Fibroblast of skin of left biceps (primary cell): ENCODE measurements at regions not wholly inside any gene's neighbourhood (a gene's known extent, or its start where the extent isn't known, plus 50 kb on each side); places are given as distances from the start of the nearest gene placed in this dataset.

Experiments used
- DNase-seq, 2 experiments: peaks; one replicate each; pipeline ENCODE4 v3.0.0-alpha.2; 2013; ENCODE audit warnings: low read depth in 2 of 2

GRCh38 chr1:94325377-94326302 lies 88.3 kb upstream of the ARHGAP29 start:
- DNase-seq: peak; percentile 99

DNA sequence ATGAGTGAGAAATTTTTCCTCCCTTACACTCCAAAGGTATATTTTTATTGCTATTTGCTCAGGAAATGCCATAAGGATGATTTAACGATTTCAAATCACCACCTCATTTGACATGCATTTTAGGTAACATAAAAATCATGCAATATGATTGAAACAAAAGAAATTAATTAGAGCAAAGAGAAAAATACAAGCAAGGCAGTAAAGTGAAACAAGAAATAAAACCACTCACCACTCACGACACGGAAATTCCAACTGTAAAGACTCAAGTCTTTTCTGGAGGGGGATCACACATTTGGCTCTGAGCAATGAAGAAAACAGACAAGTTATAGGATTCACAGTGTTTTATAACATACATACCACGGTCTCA lies 86.8 kb upstream of the ARHGAP29 start:
- DNase-seq: peak; percentile 63 to 70

DNA sequence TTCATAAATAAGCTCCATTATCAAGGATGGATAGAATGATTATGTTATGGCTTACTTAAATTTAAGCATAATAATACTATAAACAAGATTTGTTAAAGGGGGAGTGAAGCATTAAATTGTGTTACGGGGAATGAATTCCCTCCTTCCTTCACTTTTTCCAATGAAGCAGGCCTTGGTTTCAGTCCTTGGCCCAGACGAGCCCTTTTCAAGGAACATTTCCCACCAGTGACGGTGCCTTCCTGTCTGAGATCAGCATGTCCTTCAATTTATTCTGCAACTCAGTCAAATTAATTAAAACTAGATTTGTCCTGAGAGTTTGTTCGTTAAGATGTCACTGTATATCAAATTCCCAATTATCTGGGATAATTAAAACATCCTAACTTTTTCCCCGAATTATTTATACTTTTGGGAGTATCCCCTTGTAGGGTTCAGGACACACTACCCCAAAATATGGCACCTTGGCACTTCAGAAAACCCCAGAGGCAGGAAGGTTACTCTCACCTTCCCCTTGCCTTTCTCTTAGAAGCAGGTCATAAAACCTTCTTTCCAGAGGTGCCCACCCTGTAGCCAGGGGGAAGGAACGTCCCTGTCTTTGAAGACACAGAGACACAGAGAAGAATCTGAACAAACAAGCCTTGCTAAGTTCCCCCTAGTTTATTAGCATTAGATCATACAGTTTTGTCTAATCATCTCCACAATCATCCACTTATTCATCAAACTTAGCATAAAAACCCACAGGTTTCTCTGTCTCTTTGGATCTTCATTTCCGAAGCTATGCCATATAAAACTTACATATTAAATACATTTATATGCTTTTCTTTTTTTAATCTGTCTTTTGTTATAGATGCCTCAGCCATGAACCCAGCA lies 86.2 kb upstream of the ARHGAP29 start:
- no peak for DNase-seq

- no peak for DNase-seq
These were observed 85.3 kb upstream of the ARHGAP29 start for GRCh38 chr1:94322696-94323095.

DNA sequence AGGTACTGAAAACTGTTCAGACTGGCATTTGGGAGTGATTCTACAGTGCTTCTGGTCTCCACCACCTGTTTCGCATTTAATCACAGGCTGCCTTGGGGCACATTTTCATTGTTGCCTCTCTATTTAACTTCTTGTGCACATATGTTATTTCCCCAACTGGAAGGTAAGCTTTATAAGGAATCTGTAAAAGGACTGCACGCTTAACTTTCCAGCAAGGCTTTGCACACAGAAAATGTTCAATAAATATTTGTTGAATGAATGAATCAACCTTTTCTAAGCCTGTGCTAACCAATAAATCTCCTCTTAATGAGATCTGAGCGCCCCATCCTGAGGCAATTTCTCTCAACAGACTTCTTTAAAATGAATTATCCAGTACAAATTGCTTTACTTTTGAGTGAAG lies 84.3 kb upstream of the ARHGAP29 start:
- DNase-seq: no peak

- no peak for DNase-seq
These were observed 82.1 kb upstream of the ARHGAP29 start for GRCh38 chr1:94319319-94320102.

- DNase-seq: no peak
These were observed 81.2 kb upstream of the ARHGAP29 start for GRCh38 chr1:94318505-94319030.

- DNase-seq: no peak
These were observed 80.4 kb upstream of the ARHGAP29 start for GRCh38 chr1:94317790-94318188.

- no peak for DNase-seq
These were observed 79.7 kb upstream of the ARHGAP29 start for GRCh38 chr1:94316836-94317789.

DNA sequence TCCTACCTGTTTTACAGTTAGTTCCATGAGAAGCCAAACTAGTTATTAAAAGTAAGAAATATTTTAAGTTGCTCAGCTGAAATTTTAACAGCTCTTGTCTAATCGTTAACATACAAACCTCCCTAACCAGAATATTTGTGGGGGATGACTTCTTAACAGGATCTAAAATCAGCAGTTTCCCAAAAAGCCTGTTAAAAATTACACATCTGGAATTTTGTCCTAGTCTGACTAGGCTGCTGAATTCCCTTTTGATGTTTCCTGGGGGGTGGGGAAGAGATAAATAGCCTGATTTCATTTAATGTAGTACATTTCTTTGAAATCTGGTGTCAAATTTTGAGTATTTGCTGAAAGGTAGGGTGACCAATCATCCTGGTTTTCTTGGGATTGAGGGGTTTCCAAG lies 78.8 kb upstream of the ARHGAP29 start:
- DNase-seq: no peak

DNA sequence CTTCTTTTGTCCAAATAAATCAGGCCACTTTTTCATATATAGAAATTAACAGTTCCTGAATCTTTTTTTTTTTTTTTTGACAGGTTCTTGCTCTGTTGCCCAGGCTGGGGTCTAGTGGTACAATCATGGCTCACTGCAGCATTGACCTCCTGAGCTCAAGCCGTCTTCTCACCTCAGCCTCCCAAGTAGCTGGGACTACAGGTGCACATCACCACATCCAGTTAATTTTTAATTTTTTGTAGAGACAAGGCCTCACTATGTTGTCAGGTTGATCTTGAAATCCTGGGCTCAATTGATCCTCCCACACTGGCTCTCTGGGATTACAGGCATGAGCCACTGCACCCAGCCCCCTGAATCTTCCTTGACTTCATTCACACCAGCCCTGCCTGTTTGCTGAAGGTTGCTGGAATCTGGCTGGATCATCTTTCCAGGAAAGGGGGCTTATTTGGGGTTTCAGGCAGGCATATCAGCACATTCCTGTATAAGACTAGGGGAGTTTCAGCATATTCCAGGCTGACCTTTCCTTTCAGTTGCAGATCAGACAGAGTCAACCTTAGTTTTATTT lies 78.2 kb upstream of the ARHGAP29 start:
- DNase-seq: no peak

- no peak for DNase-seq
These were observed 77.0 kb upstream of the ARHGAP29 start for GRCh38 chr1:94314222-94314858.

GRCh38 chr1:94310570-94311270 lies 73.3 kb upstream of the ARHGAP29 start:
- DNase-seq: no peak

GRCh38 chr1:94309829-94310569 lies 72.6 kb upstream of the ARHGAP29 start:
- DNase-seq: no peak

GRCh38 chr1:94309216-94309615 lies 71.8 kb upstream of the ARHGAP29 start:
- DNase-seq: no peak

DNA sequence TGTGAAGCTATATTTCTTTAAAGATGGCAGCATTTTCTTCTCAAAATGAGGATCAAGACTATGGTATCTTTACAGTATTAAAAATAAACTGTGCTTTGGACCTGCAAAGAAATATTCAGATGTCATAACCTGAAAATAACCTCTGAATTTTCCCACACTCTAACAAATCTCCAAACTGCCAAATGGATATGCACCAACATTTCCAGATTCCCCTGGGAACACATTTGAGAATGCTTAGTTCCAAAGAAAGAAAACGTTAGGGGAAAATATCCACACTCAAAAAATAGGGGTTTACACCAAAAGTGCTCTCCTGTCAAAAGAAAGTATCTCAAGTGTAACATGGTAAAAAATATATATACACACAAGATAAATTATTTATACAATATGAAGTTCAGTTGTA lies 69.1 kb upstream of the ARHGAP29 start:
- DNase-seq: no peak

GRCh38 chr1:94305704-94306103 lies 68.3 kb upstream of the ARHGAP29 start:
- DNase-seq: peak; percentile 42 to 45

DNA sequence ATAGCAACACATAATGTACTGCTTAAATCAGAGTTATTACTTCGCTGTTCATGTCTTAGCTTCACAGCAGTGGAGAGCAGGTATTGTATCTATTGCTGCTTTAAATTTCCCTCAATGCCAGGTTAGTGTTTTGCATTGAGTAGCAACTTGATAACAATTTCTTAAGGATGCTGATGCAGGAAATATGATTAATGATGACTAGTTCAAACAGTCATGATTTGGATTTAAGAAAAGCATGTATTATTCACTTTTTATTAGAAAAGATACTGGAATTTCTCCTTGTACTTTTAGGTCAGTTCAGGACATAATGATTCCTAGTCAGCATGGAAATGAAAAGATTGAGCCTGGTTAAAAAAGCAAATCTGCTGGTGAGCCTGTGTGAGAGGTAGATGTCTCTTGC lies 67.2 kb upstream of the ARHGAP29 start:
- DNase-seq: no peak
